ENCODE measurements at regions not wholly inside any gene's neighbourhood (a gene's known extent, or its start where the extent isn't known, plus 50 kb on each side); places are given as distances from the start of the nearest gene placed in this dataset.

- no peak overlapping the region for H3K27ac ChIP-seq (ENCODE audit: low read length)
- no peaks in the 10 kb centered on the region for H3K9me3 ChIP-seq (ENCODE audit: low read length)
- TF ChIP-seq MXI1 (conservative IDR thresholded peaks at IDR 0.05; ENCODE audit: poor library complexity, severe bottlenecking) (no peak), RAD21 (conservative IDR thresholded peaks at IDR 0.05) (no peak), CTCF (IDR thresholded peaks at IDR 0.05; ENCODE audit: poor library complexity, severe bottlenecking) (no peak), TAF1 (IDR thresholded peaks at IDR 0.05; ENCODE audit: low read depth) (no peak)
- H3K79me2 ChIP-seq (replicated peaks; ENCODE audit: insufficient read depth, low read length): no peaks in the 10 kb centered on the region
- no peak overlapping the region for H3K4me3 ChIP-seq (ENCODE audit: low read length)
- H2AFZ ChIP-seq (ENCODE audit: low read depth, low read length): no peak overlapping the region
- H4K20me1 ChIP-seq (ENCODE audit: insufficient read depth): no peaks in the 10 kb centered on the region
- no peak overlapping the region for H3K4me2 ChIP-seq (ENCODE audit: low read length)
- H3K9me2 ChIP-seq (ENCODE audit: insufficient read depth, low read length): no peaks in the 10 kb centered on the region
- H3K9ac ChIP-seq (ENCODE audit: low read length): no peak overlapping the region
- no peaks in the 10 kb centered on the region for H3F3A ChIP-seq (ENCODE audit: insufficient read depth, low read length, poor library complexity, severe bottlenecking)
- no peaks in the 10 kb centered on the region for H3K36me3 ChIP-seq (ENCODE audit: insufficient read depth, low read length)
- H3K27me3 ChIP-seq (ENCODE audit: insufficient read depth, low read depth, low read length): no peaks in the 10 kb centered on the region
Measured at GRCh38 chrX:14228611-14229010, 198.9 kb upstream of the GEMIN8 start.

- H3K9ac ChIP-seq (ENCODE audit: low read length): no peak overlapping the region
- no peaks in the 10 kb centered on the region for H3K36me3 ChIP-seq (ENCODE audit: insufficient read depth, low read length)
- H4K20me1 ChIP-seq (ENCODE audit: insufficient read depth): no peaks in the 10 kb centered on the region
- no peak overlapping the region for H3K4me3 ChIP-seq (ENCODE audit: low read length)
- no peaks in the 10 kb centered on the region for H3K27me3 ChIP-seq (ENCODE audit: insufficient read depth, low read depth, low read length)
- H2AFZ ChIP-seq (ENCODE audit: low read depth, low read length): no peak overlapping the region
- H3F3A ChIP-seq (ENCODE audit: insufficient read depth, low read length, poor library complexity, severe bottlenecking): no peaks in the 10 kb centered on the region
- no peaks in the 10 kb centered on the region for H3K79me2 ChIP-seq (replicated peaks; ENCODE audit: insufficient read depth, low read length)
- TF ChIP-seq EP300 (conservative IDR thresholded peaks at IDR 0.05; ENCODE audit: poor library complexity, severe bottlenecking) (no peak), REST (IDR thresholded peaks at IDR 0.05; ENCODE audit: borderline replicate concordance) (no peak), MXI1 (conservative IDR thresholded peaks at IDR 0.05; ENCODE audit: poor library complexity, severe bottlenecking) (no peak), TAF1 (IDR thresholded peaks at IDR 0.05; ENCODE audit: low read depth) (no peak), CTCF (IDR thresholded peaks at IDR 0.05; ENCODE audit: poor library complexity, severe bottlenecking) (no peak), EZH2 (IDR thresholded peaks at IDR 0.05; ENCODE audit: borderline replicate concordance, insufficient read depth, low read length, poor library complexity, severe bottlenecking) (no peak), RAD21 (conservative IDR thresholded peaks at IDR 0.05) (no peak), POLR2AphosphoS5 (IDR thresholded peaks at IDR 0.05) (no peak), SMC3 (conservative IDR thresholded peaks at IDR 0.05; ENCODE audit: poor library complexity) (no peak)
- no peaks in the 10 kb centered on the region for H3K9me3 ChIP-seq (ENCODE audit: low read length)
- H3K27ac ChIP-seq (ENCODE audit: low read length): no peak overlapping the region
- H3K9me2 ChIP-seq (ENCODE audit: insufficient read depth, low read length): no peaks in the 10 kb centered on the region
- H3K4me2 ChIP-seq (ENCODE audit: low read length): no peak overlapping the region
Measured at GRCh38 chrX:14220386-14220944, 190.8 kb upstream of the GEMIN8 start.
